ENCODE measurements at regions not wholly inside any gene's neighbourhood (a gene's known extent, or its start where the extent isn't known, plus 50 kb on each side); places are given as distances from the start of the nearest gene placed in this dataset.

DNA sequence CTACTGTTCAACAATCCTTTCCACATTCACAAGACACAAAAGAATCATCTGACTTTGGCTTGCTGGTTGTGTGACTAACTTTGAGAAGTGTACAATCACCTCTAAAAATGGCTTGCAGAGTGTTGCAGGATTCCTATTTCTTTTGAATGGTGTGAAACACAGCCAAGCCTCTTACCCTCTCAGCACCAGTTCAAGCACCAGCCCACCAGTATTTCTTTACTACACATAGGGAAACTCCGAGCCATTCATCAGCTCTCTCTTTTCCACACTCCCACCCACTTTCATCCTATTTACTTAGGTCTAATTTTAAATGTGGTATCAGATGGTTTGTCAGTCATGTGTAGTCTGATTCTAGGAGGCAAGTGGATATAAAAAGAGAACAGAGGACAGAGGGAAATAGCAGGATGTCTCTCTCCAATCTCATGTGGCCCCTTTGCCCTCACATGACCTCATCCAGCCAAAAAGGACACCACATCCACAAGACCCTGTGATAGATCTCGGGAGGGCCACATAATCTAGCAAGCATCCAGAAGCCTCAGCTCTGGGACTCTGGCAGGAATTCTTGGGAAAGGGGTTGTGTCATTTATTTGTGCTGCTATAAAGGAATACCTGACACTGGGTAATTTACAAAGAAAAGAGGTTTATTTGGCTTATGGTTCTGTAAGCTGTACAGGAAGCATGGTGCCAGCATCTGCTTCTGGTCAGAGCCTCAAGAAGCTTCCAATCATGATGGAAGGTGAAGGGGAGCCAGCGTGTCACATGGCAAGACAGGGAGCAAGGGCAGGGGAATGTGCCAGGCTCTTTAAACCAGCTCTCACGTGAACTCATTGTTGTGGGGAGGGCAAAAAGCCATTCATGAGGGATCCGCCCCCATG lies 66.8 kb upstream of the NEBL start:
- Mint-ChIP-seq H3K4me1 (ENCODE audit: insufficient read depth, unreplicated experiment) (peaks cover 15% of the 10 kb centered on the region), H3K27ac (ENCODE audit: low read depth, unreplicated experiment) (peak overlapping the region; percentile 85), H3K36me3 (ENCODE audit: insufficient read depth, unreplicated experiment) (peaks cover 6% of the 10 kb centered on the region), H3K4me3 (ENCODE audit: unreplicated experiment) (no peak overlapping the region), H3K27me3 (ENCODE audit: insufficient read depth, unreplicated experiment) (no peaks in the 10 kb centered on the region), H3K9me3 (ENCODE audit: unreplicated experiment) (peaks cover 7% of the 10 kb centered on the region)
- TF ChIP-seq CTCF (IDR thresholded peaks at IDR 0.05; ENCODE audit: unreplicated experiment) = no peak
- ChIA-PET CTCF (interaction anchor here (0.6 to 0.7 kb wide), 3 partner anchors 70 to 235 kb away, joined by 3 to 5 read pairs (median 4); no protein-coding TSS in a partner anchor), POLR2A (interaction anchor here (0.6 to 2.5 kb wide), 6 partner anchors 10 to 78 kb away, joined by 3 to 13 read pairs (median 6); no protein-coding TSS in a partner anchor)
- intact Hi-C loops (cut with micrococcal nuclease) = no loop called here
- BruUV-seq (replicated peaks) = no TSS peak
- no peak for DNase-seq (ENCODE audit: unreplicated experiment)

- H3K4me1 Mint-ChIP-seq (ENCODE audit: insufficient read depth, unreplicated experiment) = peaks cover 15% of the 10 kb centered on the region
- no peaks in the 10 kb centered on the region for H3K27me3 Mint-ChIP-seq (ENCODE audit: insufficient read depth, unreplicated experiment)
- H3K4me3 Mint-ChIP-seq (ENCODE audit: unreplicated experiment) = no peak overlapping the region
- no peak for TF ChIP-seq CTCF (IDR thresholded peaks at IDR 0.05; ENCODE audit: unreplicated experiment)
- peaks cover 6% of the 10 kb centered on the region for H3K36me3 Mint-ChIP-seq (ENCODE audit: insufficient read depth, unreplicated experiment)
- BruUV-seq (replicated peaks) = no TSS peak
- ChIA-PET CTCF (interaction anchor here (0.7 to 1.2 kb wide), 5 partner anchors 38 to 764 kb away, joined by 3 to 5 read pairs (median 4); no protein-coding TSS in a partner anchor), POLR2A (interaction anchor here (0.6 to 2.5 kb wide), 8 partner anchors 9 to 93 kb away, joined by 3 to 13 read pairs (median 7); no protein-coding TSS in a partner anchor)
- intact Hi-C loops (cut with micrococcal nuclease) = no loop called here
- DNase-seq (ENCODE audit: unreplicated experiment) = no peak
- H3K27ac Mint-ChIP-seq (ENCODE audit: low read depth, unreplicated experiment) = peak overlapping the region; percentile 85
- peaks cover 7% of the 10 kb centered on the region for H3K9me3 Mint-ChIP-seq (ENCODE audit: unreplicated experiment)
Measured at GRCh38 chr10:20963056-20963455, 65.9 kb upstream of the NEBL start.

GRCh38 chr10:20962165-20962564 lies 65.1 kb upstream of the NEBL start:
- CTCF ChIA-PET = interaction anchor here (0.6 to 1.2 kb wide), 6 partner anchors 9 to 763 kb away, joined by 3 to 4 read pairs (median 3); no protein-coding TSS in a partner anchor
- Mint-ChIP-seq H3K36me3 (ENCODE audit: insufficient read depth, unreplicated experiment) (peaks cover 13% of the 10 kb centered on the region), H3K4me3 (ENCODE audit: unreplicated experiment) (no peak overlapping the region), H3K27me3 (ENCODE audit: insufficient read depth, unreplicated experiment) (no peaks in the 10 kb centered on the region), H3K9me3 (ENCODE audit: unreplicated experiment) (peaks cover 7% of the 10 kb centered on the region), H3K27ac (ENCODE audit: low read depth, unreplicated experiment) (peak overlapping the region; percentile 85), H3K4me1 (ENCODE audit: insufficient read depth, unreplicated experiment) (peaks cover 20% of the 10 kb centered on the region)
- intact Hi-C loops (cut with micrococcal nuclease) = no loop called here
- BruUV-seq (replicated peaks) = no TSS peak
- peak; percentile 69 for DNase-seq (ENCODE audit: unreplicated experiment)
- POLR2A ChIA-PET = interaction anchor here (0.6 to 2.5 kb wide), 11 partner anchors 10 to 92 kb away, joined by 3 to 13 read pairs (median 3); no protein-coding TSS in a partner anchor
- TF ChIP-seq CTCF (IDR thresholded peaks at IDR 0.05; ENCODE audit: unreplicated experiment) = no peak

DNA sequence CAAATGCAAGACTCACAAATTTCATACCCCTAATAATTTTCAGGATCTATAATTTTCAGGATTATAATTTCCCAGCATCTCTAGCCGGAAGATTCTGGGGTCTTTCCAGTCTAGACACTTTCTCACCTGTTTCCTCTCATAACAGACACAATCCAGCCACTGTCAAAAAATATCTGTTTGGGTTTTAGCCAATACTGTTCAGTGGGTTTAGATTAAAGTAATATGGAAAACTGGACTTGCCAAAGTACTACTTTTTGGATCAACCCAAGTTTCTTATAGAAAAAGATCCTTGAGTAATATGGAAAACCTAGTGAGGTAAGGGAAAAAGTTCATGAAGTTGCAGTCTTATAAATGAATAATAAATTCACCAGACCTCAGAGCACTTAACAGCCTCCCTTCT lies 62.1 kb upstream of the NEBL start:
- peaks cover 36% of the 10 kb centered on the region for H3K4me1 Mint-ChIP-seq (ENCODE audit: insufficient read depth, unreplicated experiment)
- no peaks in the 10 kb centered on the region for H3K9me3 Mint-ChIP-seq (ENCODE audit: unreplicated experiment)
- BruUV-seq (replicated peaks) = no TSS peak
- ChIA-PET CTCF (no interaction called here), POLR2A (interaction anchor here (0.7 kb wide), 1 partner anchor 9 kb away, joined by 3 read pairs; no protein-coding TSS in a partner anchor)
- H3K4me3 Mint-ChIP-seq (ENCODE audit: unreplicated experiment) = no peak overlapping the region
- no peak overlapping the region for H3K27ac Mint-ChIP-seq (ENCODE audit: low read depth, unreplicated experiment)
- no peak for DNase-seq (ENCODE audit: unreplicated experiment)
- intact Hi-C loops (cut with micrococcal nuclease) = no loop called here
- no peaks in the 10 kb centered on the region for H3K27me3 Mint-ChIP-seq (ENCODE audit: insufficient read depth, unreplicated experiment)
- no peak for TF ChIP-seq CTCF (IDR thresholded peaks at IDR 0.05; ENCODE audit: unreplicated experiment)
- H3K36me3 Mint-ChIP-seq (ENCODE audit: insufficient read depth, unreplicated experiment) = peaks cover 7% of the 10 kb centered on the region

Data from MCF 10A (cell line).